NCI-H226 (cell line): ENCODE measurements at regions not wholly inside any gene's neighbourhood (a gene's known extent, or its start where the extent isn't known, plus 50 kb on each side); places are given as distances from the start of the nearest gene placed in this dataset.

Source experiments
- DNase-seq: peaks from one replicate; pipeline ENCODE4 v3.0.0-alpha.2; 2015

GRCh38 chr14:104360501-104360900, 219.1 kb upstream of the C14orf180 start:
- no peak for DNase-seq

- no peak for DNase-seq
These were observed 218.4 kb upstream of the C14orf180 start for GRCh38 chr14:104361101-104361591.

- no peak for DNase-seq
These were observed 217.5 kb upstream of the C14orf180 start for GRCh38 chr14:104361921-104362681.

GRCh38 chr14:104362761-104363605, 216.6 kb upstream of the C14orf180 start:
- DNase-seq: no peak

GRCh38 chr14:104363891-104364760, 215.4 kb upstream of the C14orf180 start:
- DNase-seq: no peak

GRCh38 chr14:104364830-104365229, 214.7 kb upstream of the C14orf180 start:
- no peak for DNase-seq

- DNase-seq: no peak
These were observed 212.4 kb upstream of the C14orf180 start for GRCh38 chr14:104366931-104367865.

GRCh38 chr14:104367866-104368750, 211.5 kb upstream of the C14orf180 start:
- no peak for DNase-seq

GRCh38 chr14:104368751-104369100, 210.8 kb upstream of the C14orf180 start:
- DNase-seq: no peak

- DNase-seq: no peak
These were observed 210.4 kb upstream of the C14orf180 start for GRCh38 chr14:104369208-104369607.

- DNase-seq: no peak
These were observed 209.2 kb upstream of the C14orf180 start for GRCh38 chr14:104370256-104370870.

- no peak for DNase-seq
These were observed 208.5 kb upstream of the C14orf180 start for GRCh38 chr14:104371031-104371430.

- DNase-seq: no peak
These were observed 207.6 kb upstream of the C14orf180 start for GRCh38 chr14:104371917-104372316.

- DNase-seq: no peak
These were observed 207.0 kb upstream of the C14orf180 start for GRCh38 chr14:104372390-104373054.

- no peak for DNase-seq
These were observed 206.3 kb upstream of the C14orf180 start for GRCh38 chr14:104373055-104373854.

GRCh38 chr14:104373855-104374717, 205.5 kb upstream of the C14orf180 start:
- DNase-seq: no peak

GRCh38 chr14:104374718-104375080, 204.9 kb upstream of the C14orf180 start:
- no peak for DNase-seq
